ENCODE measurements at regions not wholly inside any gene's neighbourhood (a gene's known extent, or its start where the extent isn't known, plus 50 kb on each side); places are given as distances from the start of the nearest gene placed in this dataset.
"Not testable (repeated sequence)": the region's sequence is repeated elsewhere in the genome, so short reads cannot be mapped to it uniquely, and the experiment has no call there.

DNA sequence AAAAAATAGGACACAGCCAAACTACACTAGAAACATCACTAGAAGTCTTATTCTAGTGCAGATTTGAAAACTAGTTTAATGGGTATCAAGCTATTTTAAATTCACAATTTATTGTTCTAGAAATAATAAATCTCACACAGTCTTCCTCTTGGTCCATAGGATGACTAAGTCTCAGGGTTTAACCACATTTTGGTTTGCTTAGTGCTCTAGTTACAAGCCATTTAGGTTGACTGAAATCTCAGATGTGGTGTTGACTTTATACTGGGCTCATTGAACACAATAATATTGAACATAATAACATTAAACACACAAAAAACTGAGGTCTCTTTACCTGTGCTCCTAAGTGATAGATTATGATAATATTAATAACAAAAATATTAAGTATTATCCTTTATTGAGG, 760.3 kb upstream of the CCDC179 start:
- DNase-seq (ENCODE audit: low read depth in 4 of 4, low spot score in 3 of 4) = no peak

DNA sequence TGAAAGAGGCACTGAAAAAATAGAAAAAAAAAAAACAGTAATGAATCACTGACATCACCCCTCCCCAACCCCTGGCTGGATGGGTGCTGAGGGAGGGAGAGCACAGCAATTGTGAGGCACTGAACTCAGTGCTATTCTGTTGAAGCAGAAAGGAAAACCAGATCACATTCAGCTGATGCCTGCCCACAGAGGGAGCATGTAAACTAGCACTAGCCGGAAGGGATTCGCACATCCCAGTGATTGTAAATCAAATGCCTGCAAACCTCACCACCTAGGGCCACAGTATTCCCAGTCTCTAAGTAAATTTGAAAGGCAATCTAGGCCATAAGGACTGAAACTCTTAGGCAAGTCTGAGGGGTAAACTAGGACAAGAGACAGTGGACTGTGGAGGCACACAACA, 772.0 kb upstream of the CCDC179 start:
- no peak for DNase-seq (ENCODE audit: low read depth in 4 of 4, low spot score in 3 of 4)

DNA sequence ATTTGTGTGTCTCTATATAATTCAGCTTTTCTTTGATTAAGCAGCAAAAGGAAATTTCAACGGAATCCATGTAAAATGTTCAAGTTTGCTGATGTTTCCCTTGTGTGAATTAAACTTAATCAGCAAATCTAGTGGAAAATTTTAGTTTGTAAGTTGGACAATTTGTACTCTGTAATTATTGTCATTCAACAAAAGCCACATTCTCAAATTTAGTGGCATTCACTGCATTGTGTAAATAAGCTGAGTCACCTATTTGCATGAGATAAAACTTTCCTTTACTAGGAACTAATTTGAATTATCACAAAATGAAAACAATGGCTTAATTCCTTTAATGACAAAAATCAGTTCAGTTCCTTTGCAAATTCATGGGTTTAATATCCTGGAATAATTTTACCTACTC, 784.2 kb upstream of the CCDC179 start:
- no peak for DNase-seq (ENCODE audit: low read depth in 4 of 4, low spot score in 3 of 4)

DNA sequence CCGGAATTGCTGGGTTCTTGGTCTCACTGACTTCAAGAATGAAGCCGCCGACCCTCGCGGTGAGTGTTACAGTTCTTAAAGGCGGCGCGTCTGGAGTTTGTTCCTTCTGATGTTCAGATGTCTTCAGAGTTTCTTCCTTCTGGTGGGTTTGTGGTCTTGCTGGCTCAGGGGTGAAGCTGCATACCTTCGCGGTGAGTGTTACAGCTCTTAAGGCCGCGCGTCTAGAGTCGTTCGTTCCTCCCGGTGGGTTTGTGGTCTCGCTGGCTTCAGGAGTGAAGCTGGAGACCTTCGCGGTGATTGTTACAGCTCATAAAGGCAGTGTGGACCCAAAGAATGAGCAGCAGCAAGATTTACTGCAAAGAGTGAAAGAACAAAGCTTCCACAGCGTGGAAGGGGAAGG, 792.1 kb upstream of the CCDC179 start:
- DNase-seq (ENCODE audit: low read depth in 4 of 4, low spot score in 3 of 4) = not testable (repeated sequence)

DNA sequence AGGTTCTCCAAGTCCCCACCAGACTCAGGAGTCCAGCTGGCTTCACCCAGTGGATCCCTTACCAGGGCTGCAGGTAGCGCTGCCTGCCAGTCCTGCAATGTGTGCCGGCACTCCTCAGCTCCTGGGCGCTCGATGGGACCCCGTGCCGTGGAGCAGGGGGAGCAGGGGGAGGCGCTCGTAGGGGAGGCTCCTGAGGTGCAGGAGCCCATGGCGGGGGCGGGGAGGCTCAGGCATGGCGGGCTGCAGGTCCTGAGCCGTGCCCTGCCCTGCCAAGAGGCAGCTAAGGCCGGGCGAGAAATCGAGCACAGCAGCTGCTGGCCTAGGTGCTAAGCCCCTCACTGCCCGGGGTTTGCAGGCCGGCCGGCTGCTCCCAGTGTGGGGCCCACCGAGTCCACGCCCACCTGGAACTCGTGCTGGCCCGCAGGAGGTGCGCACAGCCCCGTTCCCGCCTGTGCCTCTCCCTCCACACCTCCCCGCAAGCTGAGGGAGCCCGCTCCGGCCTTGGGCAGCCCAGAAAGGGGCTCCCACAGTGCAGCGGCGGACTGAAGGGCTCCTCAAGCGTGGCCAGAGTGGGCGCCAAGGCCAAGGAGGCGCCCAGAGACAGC, 792.9 kb upstream of the CCDC179 start:
- DNase-seq (ENCODE audit: low read depth in 4 of 4, low spot score in 3 of 4) = no peak

DNA sequence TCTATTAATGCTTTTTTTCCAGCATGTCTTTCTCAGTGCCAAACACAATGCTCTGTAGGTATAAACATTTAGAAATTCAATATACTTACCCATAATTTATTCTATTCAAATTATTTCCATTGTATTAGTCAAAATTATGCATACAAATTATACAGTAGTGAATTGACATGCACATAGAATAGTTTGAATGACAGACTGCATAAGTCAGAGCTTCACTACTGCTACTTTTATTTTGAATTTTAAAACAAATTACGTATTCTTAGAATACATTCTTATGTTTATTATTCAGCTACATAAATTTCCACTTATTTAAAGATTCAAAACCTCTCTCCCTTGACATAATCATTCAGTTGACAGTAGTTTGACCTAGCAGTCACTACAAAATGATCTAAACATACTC, 808.0 kb upstream of the CCDC179 start:
- no peak for DNase-seq (ENCODE audit: low read depth in 4 of 4, low spot score in 3 of 4)

DNA sequence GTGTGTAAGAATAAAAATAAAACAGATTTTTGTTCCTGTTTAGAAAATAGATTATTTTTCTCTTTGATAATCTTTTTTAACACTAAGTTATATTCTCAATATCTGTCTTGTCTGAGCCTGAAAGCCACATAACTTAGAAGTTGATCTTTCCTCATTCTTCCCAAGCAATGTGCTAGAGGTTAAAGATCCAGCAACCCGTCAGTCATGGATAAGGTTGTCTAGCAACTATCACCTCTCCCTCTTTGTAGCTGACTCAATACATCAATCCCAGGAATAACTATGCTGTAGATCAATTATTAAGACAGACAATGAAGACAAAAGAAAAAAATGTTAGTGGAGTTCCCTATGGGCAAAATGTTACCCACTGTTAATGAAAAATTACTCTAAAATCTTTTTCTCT, 813.1 kb upstream of the CCDC179 start:
- DNase-seq (ENCODE audit: low read depth in 4 of 4, low spot score in 3 of 4) = no peak

DNA sequence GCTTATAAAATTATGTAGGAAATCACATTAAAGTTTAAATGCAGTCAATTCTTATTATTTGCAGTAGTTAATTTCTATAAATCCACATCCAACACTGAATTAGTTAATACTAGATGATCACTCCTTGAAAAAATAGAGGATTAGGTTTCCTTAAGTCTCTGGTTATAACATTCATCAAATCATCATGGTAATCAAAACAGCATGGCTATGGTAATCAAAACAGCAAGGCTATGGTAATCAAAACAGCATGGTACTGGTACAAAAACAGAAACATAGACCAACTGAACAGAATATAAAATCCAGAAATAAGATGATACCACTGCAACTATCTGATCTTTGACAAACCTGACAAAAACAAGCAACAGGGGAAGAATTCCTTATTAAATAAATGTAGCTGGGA, 814.6 kb upstream of the CCDC179 start:
- no peak for DNase-seq (ENCODE audit: low read depth in 4 of 4, low spot score in 3 of 4)

DNA sequence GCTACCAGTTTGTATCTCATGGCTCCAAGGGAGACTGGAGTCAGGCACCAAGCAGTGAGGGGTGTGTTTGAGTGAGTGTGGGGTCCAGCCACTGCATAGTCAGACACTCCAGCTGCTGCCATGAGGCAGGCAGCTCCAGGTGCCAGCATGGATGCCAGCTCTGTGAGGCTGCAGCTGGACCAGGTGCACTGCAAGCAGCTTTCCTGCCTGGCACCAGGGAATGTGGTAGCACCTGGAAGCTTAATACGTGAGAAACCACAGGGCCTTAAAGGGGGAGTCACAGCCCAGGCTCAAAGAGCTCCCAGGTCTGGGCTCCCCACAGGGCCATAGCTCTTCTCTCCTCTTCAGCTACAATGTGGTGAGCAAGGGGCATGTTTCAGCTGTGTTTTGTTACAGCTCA, 817.8 kb upstream of the LUZP2 start:
- no peak for DNase-seq (ENCODE audit: low read depth in 4 of 4, low spot score in 3 of 4)

DNA sequence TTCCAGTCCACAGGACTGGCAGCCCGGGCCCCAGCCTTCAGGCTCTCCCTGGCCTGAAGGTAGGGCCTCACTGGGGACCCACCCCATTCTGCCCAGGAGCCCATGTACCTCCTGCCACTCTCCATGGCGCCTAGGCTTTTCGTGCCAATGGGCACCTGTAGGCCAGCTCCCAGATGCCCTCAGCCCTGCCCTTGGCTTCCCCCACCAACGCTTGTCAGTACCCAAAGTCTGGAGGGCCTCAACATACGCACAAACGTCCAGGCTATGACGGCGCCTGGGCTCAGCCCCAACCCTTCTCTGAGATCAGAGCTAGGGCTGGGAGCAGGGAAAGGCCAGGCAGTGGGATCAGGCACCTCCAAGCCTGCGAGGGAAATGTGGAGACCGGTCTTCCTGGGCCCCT, 816.9 kb upstream of the LUZP2 start:
- DNase-seq (ENCODE audit: low read depth in 4 of 4, low spot score in 3 of 4) = no peak

DNA sequence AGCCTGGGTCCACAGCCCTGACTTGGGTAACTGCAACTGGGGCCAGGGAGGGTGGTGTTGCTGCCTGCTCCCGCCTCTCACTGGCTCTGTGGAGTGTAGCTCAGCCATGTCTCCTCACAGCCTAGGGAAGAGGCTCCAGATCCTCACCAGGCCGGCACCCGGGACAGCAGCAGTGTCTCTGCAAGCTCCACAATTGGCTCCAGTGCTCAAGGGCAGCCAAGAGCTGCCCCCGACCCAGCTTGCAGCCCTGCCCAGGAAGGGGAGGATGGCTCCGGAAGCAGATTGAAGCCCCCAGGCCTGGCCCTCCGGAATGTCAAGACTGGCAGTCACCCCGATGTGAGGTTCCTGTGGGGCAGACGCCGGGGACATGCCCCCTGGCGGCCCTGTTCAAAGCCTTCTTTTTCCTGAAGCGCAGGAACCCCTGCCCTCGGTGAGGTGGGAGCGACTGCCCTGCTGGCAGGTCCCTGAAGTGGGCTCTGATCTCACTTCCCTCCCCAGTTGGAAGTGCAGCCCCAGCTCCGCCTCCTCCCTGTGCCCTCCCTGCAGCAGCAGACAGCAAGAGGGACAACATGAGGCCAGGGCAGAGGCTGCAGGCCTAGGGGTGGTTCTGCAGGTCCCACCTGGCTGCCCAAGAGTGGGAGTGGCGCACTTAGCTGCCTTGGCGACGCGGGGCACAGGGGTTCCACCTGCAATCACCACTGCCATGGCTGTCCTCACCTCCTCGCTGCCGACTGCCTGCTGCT, 816.2 kb upstream of the LUZP2 start:
- DNase-seq (ENCODE audit: low read depth in 4 of 4, low spot score in 3 of 4) = no peak

DNA sequence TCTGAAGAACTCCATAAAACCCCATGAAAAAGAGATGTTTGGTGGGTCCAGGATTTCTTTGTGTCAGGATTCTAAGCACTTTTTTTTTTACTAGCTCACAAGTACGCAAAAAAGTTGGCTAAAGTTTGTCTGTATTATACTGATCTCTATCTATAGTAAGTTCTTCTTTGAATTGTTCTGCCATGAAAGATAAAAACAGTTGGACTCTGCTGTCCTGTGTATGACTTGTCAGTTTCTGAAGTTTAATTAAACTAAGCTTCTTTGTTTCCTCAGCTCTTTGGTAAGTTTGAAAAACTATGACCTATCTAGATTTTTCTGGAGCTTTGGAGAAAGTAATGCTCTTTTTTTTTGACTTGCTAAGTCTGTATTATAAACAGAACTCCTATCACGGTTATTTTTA, 812.2 kb upstream of the LUZP2 start:
- DNase-seq (ENCODE audit: low read depth in 4 of 4, low spot score in 3 of 4) = no peak

DNA sequence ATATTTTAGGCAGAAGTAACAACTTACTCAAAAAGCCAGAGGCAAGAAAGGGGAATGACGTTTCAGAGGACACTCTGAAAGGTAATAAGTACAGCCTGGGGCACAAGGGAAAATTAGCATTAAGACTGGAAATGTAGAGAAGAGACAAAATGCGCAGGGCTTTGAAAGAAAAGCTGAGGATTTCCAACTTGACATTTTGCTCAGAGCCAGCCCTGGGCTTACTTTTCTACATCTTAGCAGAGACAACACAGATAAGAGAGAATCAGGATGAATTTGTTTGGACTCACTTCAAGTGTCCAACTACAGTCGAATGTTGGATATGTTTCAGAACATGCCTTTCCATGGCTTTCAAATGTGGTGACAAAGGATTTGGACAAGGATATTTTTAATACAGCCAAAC, 808.9 kb upstream of the LUZP2 start:
- no peak for DNase-seq (ENCODE audit: low read depth in 4 of 4, low spot score in 3 of 4)

DNA sequence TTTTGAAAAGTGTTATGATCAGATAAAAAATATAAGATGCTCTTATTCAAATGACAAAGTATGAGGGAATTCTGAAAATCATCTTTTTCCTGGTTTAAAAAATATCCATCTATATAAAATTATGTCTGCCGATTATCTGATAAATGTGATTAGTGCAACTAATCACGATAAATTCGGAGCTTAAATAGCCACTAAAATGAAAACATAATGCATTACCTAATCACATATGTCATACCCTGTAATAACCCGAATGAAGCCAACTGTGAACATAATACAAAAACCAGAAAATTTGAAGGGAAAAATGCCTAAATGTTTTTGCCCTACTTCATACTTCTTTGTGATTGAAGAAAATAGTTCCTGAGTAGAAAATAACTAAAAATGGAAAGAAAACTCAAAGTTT, 808.4 kb upstream of the LUZP2 start:
- DNase-seq (ENCODE audit: low read depth in 4 of 4, low spot score in 3 of 4) = no peak

DNA sequence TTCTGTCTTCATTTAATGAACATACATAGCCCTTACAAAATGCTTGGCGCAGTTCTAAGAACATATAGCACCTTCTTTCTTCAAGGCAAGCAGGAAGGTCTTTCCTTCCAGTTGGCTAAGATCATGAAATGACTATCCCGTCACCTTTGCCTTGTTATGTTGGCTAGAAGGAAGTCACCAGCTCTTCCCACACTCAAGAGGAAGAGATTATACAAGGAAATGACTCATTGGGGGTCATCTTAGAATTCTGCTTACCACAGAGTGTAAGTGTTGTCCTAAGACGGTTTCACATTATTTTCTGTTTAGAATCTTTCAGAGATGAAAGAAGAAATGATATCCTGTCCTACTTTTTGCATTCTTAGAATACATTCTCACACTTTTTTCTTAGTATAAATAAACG, 808.0 kb upstream of the LUZP2 start:
- DNase-seq (ENCODE audit: low read depth in 4 of 4, low spot score in 3 of 4) = no peak

DNA sequence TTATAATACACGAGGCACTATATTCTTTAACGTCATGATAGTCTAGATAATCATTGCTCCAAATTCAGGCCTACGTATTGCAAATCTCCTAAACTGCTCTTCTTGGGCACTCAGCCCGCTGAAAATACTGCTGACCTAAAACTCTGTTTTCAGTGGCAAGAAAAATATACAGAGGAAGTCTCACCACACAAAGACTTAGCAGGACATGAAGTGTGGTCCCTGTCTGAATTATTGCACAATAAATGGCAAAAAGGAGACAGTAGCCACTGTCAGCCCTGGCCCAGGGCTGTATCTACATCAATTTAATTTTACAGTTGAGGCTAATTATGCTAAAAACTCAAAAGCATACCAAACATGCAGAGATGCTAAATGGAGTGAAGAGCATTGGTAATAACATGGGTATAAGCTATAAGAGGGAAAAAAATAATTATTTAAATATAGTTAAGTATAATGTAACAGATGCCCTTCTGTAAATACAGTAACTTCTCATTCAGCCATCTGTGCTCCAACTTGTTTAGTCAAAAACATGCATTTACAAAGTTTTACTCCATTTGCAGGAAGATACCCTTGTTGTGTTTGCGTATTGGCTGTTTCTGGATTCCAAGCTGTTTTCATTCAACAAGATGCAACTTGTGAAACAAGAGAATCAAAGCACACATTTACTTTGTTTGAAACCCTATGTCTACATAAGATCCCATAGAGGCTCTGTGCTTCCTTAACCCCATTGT, 800.0 kb upstream of the LUZP2 start:
- DNase-seq (ENCODE audit: low read depth in 4 of 4, low spot score in 3 of 4) = no peak

DNA sequence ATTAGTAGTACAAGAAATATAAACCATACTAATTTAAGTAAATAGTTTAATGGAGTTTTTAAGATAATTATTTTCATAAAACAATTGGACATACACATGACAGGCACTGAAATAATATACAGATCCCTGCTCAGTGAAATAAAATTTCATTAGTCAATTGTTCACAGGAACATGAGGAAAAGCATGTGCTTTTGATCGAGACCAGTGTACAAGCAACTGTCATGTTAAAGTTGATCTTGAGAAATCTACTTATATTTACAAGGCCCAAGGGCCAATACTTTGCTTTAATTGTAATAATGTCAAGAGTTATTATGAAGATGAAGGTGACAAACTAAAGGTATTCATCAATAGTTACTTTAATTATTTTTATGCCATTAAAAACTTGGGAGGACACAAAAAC, 792.7 kb upstream of the LUZP2 start:
- DNase-seq (ENCODE audit: low read depth in 4 of 4, low spot score in 3 of 4) = no peak

DNA sequence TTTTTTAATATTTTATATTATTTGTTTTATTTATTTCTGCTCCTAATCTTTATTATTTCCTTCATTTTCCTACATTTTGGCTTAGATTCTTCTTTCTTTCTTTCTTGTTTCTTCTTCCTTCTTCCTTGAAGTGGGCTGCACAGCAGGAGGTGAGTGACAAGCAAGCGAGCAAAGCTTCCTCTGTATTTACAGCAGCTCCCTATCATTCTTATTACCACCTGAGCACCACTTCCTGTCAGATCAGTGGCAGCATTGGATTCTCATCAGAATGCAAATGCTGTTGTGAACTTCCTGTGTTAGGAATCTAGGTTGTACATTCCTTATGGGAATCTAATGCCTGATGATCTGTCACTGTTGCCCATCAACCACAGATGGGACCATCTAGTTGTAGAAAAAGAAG, 784.9 kb upstream of the LUZP2 start:
- DNase-seq (ENCODE audit: low read depth in 4 of 4, low spot score in 3 of 4) = no peak

DNA sequence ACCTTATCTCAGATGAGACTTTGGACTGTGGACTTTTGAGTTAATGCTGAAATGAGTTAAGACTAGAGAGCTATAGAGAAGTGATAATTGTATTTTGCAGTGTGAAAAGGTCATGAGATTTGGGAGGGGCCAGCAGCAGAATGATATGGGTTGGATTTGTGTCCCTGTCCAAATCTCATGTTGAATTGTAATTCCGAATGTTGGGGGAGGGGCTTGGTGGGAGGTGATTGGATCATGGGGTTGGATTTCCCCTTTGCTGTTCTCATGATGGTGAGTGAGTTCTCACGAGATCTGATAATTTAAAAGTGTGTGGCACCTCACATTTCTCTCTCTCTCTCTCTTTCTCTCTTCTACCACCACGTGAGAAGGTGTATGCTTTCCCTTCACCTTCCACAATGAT, 777.8 kb upstream of the LUZP2 start:
- DNase-seq (ENCODE audit: low read depth in 4 of 4, low spot score in 3 of 4) = no peak

DNA sequence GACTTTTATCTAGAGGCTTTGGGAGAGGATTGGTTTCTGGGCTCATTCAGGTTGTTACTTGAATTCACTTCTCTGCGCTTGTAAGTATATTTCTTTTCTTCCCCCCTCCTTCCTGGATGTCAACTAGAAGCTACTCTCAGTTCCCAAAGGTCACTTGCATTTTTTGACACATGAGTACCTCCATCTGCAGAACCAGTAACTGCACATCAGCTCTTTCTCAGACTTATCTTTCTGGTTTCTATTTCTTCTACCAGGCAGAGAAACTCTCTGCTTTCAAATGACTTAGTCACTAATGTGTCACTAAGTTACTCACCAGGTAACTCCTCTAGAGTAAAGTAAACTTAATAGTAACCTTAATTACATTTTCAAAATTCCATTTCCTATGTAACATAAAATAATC, 773.0 kb upstream of the LUZP2 start:
- DNase-seq (ENCODE audit: low read depth in 4 of 4, low spot score in 3 of 4) = no peak

DNA sequence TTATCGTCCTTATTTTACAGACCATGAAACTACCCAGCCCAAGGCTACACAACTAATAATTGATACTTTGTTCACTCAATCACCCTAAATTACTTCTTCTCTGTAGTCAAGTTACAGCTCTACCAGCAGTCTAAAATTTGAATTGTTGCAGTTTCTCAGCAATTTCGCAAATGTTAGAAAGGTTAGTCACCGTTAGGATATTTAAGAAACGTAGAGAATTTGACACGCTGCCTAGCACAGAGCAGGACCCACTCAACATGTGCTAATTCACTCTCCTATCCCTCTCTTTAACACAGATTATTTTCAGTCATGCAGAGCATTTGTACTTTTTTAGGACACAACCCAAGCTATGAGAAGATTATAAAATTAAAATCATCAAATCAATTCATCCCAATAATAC, 771.1 kb upstream of the LUZP2 start:
- no peak for DNase-seq (ENCODE audit: low read depth in 4 of 4, low spot score in 3 of 4)

DNA sequence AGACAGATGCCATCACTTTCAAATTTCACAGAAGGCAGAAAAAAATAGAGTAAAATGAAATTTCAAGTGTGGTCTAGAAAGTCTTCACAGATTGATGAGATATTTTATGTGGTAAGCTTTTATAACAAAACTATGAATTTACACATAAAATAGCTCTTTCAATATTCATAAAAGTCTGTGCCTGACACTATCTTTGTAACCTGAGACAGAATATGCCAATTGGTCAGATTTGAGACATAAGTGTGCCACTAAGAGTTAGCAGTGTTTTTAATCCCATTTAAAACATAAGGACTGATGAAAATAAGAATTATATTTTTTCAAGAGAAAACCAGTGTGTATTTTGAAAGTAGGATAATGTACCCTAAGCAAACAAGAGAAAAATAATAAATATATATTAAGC, 769.5 kb upstream of the LUZP2 start:
- no peak for DNase-seq (ENCODE audit: low read depth in 4 of 4, low spot score in 3 of 4)
